HCEC 1CT (cell line): ENCODE measurements at regions not wholly inside any gene's neighbourhood (a gene's known extent, or its start where the extent isn't known, plus 50 kb on each side); places are given as distances from the start of the nearest gene placed in this dataset.

Source experiments
- DNase-seq: peaks from one replicate; pipeline ENCODE4 v3.0.0-alpha.2; 2017

DNA sequence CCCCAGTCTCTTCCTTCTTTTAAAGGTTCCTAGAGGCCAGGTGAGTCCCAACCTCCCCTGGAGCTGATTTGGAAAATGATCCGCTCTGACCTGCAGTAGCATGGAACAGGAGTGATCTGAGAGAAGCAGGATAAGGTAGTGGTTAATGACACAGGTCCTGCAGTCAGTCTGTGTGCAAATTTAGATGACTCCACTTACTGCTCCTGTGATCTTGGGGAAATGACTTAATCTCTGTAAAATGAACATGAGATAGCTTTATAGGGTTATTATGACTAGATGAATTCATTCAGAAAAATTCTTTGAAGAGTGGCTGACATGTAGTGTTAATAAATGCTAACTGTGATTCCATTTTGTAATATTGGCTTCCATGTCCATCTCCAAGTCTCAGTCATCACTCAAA lies 374.9 kb upstream of the CAMK1G start:
- DNase-seq = peak; percentile 9

DNA sequence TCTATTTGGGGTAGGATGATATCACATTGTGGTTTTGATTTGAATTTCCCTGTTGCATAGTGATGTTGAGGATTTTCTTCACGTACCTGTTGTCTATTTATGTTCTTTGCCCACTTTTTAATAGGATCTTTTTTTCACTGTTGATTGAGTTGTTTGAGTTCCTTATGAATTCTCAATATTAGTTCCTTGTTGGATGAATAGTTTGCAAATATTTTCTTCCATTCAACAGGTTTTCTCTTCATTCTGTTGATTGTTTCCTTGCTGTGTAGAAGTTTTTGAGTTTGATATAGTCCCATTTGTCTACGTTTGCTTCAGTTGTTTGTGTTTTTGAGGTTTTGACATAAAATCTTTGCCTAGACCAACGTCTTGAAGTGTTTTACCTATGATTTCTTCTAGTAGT lies 369.5 kb upstream of the CAMK1G start:
- DNase-seq = no peak

DNA sequence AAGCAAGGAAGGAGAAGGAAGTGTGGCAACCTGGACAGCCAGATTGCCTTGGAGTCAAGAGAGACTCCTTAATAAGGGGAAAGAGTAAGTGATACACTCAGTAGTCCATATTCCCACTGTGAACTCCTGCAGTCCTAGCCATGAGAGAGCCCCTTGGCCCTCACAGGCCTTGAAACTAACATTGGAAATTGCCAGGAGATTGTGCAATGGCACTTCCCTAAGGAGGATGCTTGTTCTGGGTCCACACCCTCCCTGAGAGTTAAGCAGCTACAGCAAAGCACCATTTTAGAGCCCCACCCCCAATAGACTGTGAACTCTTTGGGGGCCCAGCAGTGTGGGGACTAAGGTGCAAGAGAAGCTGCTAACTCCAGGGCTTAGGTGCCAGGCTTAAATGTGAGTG lies 367.7 kb upstream of the CAMK1G start:
- DNase-seq = no peak

DNA sequence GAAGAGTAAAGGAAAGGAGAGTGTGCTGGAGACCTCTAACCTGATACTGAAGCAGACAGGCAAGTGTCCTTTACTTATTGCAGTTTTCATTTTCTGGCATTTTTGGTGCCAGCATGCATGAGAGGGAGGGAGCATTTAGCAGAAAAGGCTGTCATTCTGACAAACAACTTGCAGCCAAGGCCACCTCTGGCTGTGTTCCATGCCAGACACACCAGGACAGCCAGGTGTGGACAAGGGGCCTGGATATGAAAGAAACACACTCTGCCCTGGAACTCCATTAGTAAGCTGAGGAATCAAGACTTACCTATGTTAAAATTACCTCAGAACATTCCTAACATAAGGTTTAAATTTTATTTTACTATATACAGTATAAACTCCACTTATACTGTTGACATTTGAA lies 365.4 kb upstream of the CAMK1G start:
- DNase-seq = no peak

DNA sequence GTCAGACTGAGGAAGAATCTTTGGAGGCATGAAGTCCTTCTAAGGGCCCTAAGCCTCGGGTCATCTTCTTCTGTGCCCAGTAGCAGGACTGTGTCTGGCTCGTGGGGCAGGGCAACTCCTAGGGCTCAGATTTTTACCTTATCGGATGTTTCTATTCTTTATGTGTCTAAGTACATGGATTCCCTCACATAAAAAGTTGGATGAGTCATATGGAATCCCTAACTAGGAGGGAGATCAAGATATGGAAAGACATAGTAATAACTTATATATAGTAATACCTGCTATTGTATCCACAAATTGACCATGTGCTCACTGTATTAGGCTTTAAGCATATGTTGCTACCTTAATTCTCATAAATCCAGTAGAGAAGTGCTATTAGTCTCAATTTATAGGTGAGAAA lies 364.5 kb upstream of the CAMK1G start:
- DNase-seq = no peak

DNA sequence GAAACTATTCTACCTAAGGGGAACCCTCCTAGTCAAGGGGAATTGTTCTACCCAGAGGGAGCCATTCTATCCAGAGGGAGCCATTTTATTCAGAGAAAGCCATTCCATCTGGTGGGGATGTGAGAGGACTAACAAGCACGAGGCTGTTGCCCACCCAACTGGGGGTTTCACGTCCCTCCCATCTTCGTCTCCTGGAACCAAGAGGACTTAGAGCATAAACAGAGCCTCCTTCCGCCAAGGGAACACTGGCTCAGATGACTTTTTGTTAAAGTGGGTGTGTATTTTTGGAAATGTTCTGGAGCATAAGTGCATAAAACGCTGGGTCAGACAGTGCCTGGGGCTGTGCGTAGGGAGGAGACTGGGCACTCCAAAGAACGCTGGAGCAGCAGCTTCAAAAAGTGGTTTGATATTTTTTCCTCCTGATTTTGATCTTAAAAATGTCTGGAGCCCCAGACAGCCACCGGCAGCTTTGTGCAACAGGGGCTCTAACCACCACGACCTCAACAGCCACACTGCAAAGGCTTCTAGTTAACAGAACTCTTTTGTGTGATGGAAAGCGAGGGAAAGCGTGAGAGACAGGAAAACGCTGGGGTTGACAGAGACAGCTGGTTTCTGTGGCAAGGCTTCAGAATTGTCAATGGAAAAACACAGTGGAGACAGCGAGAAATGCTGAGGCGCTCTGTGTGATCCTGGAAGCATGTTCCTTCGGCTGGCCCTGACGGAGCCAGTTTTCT lies 363.6 kb upstream of the CAMK1G start:
- DNase-seq = no peak

DNA sequence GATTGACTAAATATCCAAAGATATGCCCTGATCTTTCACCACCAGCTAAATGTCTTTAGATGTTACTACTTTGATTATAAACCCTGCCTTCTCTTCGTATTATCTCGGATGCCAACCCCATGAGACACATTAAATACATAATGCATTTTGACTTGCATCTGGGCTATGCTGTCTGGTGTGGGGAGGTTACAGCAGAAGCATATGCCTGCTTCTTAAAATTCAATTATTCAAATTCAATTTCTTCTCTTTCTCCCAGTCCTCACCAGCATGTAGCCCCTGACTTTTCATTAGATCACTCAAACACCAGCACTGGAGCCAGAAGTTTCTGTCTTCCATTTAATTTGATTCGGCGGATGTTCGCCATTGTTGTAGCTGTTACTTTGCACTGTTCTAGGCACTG lies 360.7 kb upstream of the CAMK1G start:
- no peak for DNase-seq

DNA sequence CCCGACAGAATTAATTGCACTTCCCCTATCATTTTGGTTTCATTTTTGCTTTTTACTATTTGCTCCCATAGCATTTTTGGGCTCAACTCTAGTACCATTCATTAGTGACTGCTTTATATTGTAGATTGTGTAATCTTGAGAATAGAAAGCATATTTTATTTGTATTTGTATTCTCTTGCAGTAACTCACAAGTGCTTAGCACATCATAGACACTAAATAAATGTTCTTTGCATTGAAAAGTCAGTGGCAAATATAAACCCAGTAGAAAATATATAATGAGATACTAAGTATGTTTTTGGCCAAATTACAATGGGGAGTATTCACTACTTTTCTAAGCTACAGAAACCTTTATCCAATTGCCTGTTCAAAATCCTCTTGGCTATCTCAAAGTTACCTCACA lies 359.7 kb upstream of the CAMK1G start:
- no peak for DNase-seq

DNA sequence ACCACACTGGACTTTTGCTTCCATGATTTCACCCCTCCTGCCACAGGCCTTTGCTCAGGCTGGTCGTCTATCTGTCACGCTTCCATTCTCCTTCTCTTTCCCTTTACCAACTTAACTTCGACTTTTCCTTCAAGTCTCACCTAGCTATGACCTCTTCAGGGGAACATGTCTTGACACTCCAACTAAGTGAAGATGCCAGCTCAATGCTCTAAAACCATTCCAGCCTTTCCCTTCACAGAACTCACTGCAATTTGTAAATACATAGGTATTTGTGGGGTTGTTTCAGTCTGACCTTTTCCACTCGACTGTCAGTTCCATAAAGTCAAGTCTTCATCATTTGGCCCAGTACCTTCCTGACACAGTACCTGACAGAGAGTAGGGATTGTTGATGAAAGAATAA lies 358.6 kb upstream of the CAMK1G start:
- DNase-seq = no peak

DNA sequence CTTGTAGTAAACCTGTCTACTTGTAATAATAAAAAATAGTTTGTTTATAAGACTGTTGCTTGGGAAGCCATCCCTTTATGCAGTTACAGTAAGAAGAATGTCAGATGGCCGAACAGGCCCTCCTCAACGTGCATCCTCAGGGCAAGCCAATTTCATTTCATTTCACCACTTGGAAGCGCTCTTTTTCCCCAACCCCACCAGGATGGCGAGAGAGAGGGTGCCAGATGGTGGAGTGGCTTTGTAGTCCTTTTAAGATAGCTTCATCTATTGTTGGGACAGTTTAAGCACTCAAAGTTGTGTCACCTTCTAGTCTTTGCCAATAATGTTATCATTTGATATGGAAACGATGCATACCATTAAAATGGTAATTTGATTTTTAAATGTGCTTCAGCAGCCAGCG lies 356.3 kb upstream of the CAMK1G start:
- no peak for DNase-seq

DNA sequence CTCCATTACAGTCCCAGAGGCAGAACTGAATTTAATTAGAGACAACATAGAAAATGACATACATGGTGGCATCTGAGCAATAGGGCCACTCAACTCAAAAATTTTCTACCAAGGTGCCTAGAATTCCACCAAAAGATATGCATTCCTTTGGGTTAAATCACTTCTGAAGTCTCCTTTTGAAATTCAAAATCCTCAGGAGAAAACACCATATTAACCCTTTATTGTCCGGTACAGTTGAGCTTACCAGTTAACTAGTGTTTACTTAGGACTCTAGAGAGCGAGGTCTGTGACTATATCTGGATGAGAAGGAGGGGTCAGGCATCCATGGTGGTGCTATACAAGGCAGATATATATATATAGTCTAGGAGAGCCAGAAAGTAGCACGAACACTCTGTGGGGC lies 355.6 kb upstream of the CAMK1G start:
- no peak for DNase-seq

DNA sequence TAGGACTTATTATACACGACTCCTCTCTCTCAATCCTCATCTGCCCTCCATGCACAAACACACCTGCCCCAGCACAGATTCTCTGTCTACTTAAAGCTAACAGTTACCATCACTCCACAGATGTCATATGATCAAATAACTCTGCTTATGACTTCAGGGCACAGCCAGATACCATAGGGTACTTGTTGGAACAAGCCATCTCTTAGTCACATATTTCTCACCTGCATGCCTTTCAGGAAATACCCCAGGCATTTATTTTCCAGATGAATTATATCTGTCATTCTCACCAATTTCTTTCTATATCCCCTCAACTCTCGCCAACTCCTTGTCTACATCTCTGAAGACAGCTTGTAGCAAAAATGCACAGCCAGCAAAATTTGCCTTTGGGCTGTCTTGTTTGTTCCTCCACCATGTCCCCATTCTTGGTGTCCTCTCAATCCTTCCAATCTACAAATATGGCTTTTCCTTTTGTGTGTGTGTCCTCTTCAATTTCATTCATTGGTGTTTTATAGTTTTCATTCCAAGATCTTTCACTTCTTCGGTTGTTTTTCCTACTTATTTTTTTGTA lies 353.9 kb upstream of the CAMK1G start:
- DNase-seq = no peak

DNA sequence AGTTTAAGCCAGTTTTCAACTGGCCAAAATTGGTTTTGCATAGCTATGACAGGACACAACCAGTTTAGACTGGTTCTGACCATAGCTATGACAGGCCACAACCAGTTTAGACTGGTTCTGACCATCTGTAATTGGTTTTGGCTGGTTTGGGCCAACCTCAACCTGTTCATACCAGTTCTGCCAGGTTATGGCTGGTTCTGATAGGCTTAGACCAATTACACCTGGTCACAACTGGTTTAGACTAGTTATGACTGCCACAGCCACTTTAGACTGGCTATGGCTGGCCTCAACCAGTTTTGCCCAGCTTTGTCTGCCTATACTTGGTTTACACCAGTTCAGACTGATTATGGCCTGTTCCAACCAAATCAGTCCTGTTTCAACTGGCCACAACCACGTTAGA lies 353.2 kb upstream of the CAMK1G start:
- no peak for DNase-seq

DNA sequence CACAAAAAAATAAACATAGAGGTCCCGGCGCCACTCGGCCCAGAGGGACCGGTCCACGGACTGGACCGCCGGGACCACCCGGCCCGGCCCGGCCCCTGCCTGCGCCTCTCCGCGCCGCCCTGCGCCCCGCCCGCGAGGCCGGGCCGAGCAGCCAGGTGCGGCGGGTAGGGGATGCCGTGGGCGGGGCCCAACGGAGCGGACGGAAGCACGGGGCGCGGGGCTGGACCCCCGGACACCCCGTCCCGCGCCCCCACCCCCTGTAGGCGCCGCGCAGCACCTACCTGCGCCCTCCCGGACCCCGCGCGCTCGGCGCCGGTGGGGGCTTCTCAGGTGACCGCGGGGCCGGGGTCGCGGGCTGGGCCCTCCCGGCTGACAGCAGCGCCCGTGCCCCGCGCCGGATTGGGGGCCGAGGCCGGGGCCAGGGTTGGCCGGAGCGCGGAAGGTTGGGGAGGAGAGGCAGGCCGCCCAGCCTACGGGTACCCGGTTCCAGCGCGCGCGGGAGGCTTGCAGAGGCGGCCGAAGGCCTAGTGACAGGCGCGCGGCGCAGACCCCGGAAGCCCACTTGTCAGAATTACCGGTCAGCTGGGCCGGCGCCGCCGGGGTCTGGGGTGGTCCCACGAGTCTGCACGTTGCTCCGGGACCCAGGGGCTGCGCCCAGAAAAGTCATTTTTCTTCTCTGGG lies 351.9 kb upstream of the CAMK1G start:
- DNase-seq = no peak

DNA sequence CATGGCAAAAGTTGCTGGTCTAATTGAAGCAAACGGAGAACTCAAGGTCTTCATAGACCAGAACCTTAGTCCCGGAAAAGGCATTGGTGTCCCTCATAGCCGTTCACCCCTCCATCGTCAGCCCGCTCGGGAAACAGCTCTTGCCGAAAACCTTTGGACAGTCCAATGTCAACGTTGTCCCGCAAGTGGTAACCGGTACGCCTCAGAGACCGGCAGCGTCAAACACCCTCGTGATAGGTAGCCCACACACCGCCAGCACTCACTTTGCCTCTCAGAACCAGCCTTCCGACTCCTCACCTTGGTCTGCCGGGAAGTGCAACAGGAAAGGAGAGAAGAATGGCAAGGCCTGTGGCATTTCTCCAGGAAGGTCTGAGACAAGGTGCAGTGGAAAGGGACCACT lies 351.3 kb upstream of the CAMK1G start:
- DNase-seq = no peak

DNA sequence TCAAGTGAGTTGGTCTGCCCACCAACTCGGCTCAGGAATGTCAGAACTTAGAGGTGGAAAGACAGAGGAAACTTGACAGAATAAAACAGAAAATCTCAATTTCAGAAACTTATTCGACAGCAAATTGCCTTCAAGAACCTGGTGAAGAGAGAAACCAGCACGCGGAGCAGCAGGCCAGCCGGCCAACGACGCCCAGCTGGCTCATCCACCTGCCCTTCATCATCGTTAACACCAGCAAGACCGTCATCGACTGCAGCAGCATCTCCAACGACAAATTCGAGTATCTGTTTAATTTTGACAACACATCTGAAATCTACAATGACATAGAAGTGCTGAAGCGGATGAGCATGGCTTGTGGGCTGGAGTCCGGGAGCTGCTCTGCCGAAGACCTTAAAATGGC lies 350.8 kb upstream of the CAMK1G start:
- DNase-seq = no peak

DNA sequence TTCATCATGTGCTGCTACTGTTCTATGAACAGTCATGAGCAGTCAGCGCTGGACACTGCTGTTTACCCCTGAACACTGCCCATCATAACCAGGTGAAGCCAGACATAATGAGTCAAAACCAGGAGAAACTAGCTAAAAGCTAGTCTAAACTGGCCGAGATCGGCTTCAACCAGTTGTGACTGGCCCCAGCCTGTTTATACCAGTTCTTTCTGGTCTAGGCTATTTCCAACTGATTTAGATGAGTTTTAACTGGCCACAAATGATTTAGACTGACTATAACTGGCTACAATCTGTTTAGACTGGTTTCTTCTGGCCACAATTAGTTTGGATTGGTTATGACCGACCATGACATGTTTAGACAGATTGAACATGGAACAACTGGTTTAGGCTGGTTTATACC lies 348.3 kb upstream of the CAMK1G start:
- no peak for DNase-seq

DNA sequence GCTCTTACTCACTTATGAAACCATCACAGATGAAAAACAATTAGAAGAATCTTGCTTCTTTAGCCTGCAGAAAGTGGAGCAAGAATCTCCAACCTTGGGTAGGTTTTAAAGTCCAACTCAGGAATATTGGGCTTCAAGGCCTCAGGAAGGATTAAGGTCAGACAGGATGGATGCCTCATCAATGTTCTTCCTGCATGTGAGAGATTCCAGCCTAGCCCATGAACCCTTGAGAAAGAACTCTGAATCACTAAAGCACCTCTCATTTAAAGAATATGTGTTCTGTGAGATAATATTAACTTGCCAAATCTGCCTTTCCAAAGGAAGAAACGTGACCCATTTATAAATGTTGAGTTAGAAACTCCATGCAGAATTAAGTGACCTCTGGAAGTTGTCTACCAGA lies 345.2 kb upstream of the CAMK1G start:
- DNase-seq = peak; percentile 30

DNA sequence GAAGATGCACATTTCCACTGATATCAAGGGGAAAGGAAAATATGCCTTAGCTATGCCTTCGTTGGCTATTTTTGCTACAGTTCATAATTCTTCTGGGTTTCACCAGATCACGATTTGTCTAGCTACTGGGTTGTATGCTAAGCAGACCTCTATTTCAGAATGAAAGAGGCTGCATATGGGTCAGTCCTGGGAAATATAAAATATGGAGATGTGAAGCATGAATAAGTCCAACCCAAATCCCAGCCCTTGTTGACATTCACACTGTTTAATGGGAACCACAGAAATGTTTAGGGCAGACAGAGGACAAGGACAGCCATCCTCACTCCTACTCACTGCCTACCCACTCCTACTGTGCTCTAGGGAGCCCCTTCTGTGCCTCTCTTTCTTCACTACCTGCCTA lies 343.2 kb upstream of the CAMK1G start:
- no peak for DNase-seq

DNA sequence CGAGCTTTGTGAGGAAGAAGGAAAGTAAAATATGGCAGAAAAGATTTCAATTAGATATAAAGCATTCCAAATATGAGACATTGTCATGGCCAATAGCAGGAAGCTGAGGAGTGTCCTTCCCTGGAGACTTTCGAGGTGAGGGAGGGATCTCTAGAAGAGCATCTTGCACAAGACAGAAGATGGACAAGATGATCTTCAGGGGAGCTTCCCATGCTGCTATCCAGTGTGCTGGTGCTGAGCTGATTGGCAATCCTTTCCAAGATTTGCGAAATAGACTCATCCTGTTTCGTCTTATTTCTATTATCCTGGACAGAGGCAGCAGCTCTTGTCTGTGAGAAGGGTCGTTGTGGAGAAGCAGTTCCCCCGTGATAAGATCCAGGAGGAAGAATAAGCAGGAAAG lies 342.0 kb upstream of the CAMK1G start:
- DNase-seq = no peak

DNA sequence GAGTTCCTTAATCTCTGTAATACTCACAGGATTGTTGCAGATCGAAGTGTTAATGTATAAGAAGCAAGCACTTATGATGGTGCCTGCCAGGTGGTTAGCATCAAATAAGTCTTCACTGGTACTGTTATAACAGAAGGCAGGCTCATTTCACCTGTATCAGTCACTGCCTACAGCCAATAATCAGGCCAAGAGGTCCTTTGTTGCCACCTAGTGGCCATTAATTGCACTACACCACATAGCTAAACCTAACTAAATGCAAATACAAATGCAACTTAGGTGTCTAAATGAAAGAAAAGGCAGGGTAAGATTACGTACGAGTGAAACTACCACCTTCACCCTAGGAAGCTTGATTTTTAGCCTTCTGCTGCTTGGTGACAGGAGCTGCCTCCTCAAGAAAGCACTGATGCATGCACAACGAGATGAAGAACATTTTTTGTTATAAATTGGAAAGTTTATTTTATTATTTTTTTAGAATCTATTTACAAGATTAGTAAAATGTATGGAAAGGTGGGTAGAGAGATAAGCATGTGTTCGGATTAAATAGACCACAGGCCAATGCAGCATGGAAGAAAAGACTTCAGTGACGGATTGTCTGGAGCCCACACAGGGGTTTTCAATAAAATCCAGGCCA lies 334.8 kb upstream of the CAMK1G start:
- peak; percentile 47 for DNase-seq

DNA sequence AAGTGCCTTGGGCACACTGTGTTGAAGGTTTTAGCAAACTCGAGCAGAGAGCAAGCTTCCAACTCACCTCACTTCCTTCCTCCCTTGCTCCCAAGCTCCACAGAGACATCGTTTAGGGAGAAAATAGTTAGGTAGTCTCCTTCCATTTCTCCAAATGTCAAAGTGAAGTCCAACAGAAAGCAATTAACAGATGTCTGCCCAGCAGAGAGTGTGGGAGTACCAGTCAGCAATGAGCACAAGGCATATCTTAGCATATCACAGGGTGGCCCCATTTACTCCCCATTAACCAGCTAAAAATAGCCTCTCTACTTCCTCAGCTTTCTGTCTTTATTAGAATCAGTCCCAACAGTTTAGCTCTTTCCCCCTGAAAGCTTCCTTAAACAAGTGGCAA lies 334.2 kb upstream of the CAMK1G start:
- DNase-seq = no peak

DNA sequence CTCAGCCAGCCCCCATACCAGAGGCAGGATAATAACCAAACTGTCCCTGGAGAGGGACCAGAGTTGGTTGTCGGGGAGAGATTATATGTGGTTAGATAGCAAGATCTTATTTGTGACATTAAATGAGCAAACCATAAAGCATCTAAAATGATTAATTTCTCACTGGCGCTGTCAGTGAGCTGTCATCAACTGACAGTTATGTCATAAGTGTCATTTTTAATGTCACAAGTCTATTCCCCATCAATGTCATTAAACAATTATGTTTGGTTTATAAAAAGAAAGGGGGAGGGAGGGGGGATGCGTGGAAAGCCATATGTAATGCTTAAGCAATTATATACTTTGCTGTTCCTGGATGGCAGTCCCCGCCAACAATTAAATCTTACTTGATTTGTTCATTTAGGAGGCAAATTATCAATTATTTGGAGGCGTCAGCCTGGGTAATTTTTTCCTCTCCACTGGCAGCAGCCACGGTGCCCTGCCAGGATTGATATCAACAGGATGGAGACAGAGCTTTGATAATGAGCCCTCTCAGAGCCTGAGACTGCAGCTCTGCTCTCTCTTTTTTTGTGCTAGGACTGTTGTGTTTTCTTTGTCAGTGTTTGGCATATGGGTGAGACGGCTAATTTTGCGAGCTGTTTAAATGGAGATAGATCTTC lies 333.6 kb upstream of the CAMK1G start:
- no peak for DNase-seq
